Endothelial cell (in vitro differentiated cells): ENCODE measurements at regions not wholly inside any gene's neighbourhood (a gene's known extent, or its start where the extent isn't known, plus 50 kb on each side); places are given as distances from the start of the nearest gene placed in this dataset.

ENCODE experiments used
- DNase-seq: peaks from one replicate; pipeline ENCODE4 v3.0.0; 2021; ENCODE audit warnings: low spot score
- H3K27ac Mint-ChIP-seq: one replicate; pipeline ENCODE4 v1.8.0; 2021; ENCODE audit warnings: mixed read lengths, inconsistent platforms; ENCODE audit not compliant: unreplicated experiment
- H3K27me3 Mint-ChIP-seq: one replicate; pipeline ENCODE4 v1.8.0; 2021; ENCODE audit warnings: mild to moderate bottlenecking, moderate library complexity, mixed read lengths, inconsistent platforms; ENCODE audit not compliant: unreplicated experiment
- H3K36me3 Mint-ChIP-seq: one replicate; pipeline ENCODE4 v1.8.0; 2021; ENCODE audit warnings: mild to moderate bottlenecking, low read depth, mixed read lengths, inconsistent platforms; ENCODE audit not compliant: unreplicated experiment
- H3K4me1 Mint-ChIP-seq: one replicate; pipeline ENCODE4 v1.8.0; 2021; ENCODE audit warnings: mild to moderate bottlenecking, mixed read lengths, inconsistent platforms; ENCODE audit not compliant: unreplicated experiment
- H3K4me3 Mint-ChIP-seq: one replicate; pipeline ENCODE4 v1.8.0; 2021; ENCODE audit warnings: mild to moderate bottlenecking, mixed read lengths, inconsistent platforms; ENCODE audit not compliant: unreplicated experiment
- H3K9me3 Mint-ChIP-seq: one replicate; pipeline ENCODE4 v1.8.0; 2021; ENCODE audit warnings: mixed read lengths, inconsistent platforms; ENCODE audit not compliant: unreplicated experiment
- TF ChIP-seq, protein P1 (sequence below): fragments of 200-600 bp; sonication (generic); IDR thresholded peaks from one replicate; pipeline ENCODE4 v1.5.0; 2021; ENCODE audit warnings: antibody characterized with exemption; ENCODE audit not compliant: unreplicated experiment

- no peaks in the 10 kb centered on the region for H3K36me3 Mint-ChIP-seq
- H3K4me1 Mint-ChIP-seq: no peaks in the 10 kb centered on the region
- no peaks in the 10 kb centered on the region for H3K9me3 Mint-ChIP-seq
- DNase-seq: no peak
- H3K4me3 Mint-ChIP-seq: no peak overlapping the region
- H3K27ac Mint-ChIP-seq: no peak overlapping the region
- H3K27me3 Mint-ChIP-seq: no peaks in the 10 kb centered on the region
- TF ChIP-seq, protein P1, sequence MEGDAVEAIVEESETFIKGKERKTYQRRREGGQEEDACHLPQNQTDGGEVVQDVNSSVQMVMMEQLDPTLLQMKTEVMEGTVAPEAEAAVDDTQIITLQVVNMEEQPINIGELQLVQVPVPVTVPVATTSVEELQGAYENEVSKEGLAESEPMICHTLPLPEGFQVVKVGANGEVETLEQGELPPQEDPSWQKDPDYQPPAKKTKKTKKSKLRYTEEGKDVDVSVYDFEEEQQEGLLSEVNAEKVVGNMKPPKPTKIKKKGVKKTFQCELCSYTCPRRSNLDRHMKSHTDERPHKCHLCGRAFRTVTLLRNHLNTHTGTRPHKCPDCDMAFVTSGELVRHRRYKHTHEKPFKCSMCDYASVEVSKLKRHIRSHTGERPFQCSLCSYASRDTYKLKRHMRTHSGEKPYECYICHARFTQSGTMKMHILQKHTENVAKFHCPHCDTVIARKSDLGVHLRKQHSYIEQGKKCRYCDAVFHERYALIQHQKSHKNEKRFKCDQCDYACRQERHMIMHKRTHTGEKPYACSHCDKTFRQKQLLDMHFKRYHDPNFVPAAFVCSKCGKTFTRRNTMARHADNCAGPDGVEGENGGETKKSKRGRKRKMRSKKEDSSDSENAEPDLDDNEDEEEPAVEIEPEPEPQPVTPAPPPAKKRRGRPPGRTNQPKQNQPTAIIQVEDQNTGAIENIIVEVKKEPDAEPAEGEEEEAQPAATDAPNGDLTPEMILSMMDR: no peak
These were observed 182.9 kb upstream of the GRIN2B start for GRCh38 chr12:14164266-14164665.

DNA sequence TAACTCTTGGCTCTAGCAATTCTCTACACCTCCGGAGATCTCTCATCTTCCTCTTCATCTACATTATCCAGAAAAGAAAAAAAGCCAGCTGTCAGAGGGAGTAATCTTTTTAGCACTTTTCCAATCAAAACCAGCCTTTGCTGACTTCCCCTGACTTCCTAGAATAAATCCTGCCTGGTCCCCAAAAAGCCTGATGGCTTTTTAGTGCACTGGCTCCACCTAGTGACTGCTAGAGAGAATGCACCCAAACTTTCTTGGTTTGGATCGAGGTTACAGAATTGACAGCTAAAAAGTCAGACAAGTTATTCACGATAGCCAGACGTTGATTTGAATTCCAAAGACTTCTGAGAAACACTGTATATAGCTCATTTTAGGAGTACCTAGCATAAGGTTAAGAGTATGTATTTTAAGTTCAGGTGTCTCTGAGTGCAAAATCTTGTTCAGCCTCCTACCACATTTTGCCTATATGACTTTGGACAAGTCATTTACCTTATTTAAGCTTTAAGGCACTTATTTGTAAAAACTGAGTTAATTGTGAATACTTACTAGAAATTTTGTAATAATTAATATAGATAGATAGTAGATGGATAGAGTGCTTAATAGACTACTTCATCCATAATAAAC, 185.7 kb upstream of the GRIN2B start:
- TF ChIP-seq, protein P1: peak; percentile 93
- H3K4me1 Mint-ChIP-seq: no peaks in the 10 kb centered on the region
- H3K27ac Mint-ChIP-seq: no peak overlapping the region
- no peaks in the 10 kb centered on the region for H3K36me3 Mint-ChIP-seq
- DNase-seq: peak; percentile 64
- no peaks in the 10 kb centered on the region for H3K27me3 Mint-ChIP-seq
- no peaks in the 10 kb centered on the region for H3K9me3 Mint-ChIP-seq
- H3K4me3 Mint-ChIP-seq: no peak overlapping the region

- H3K27me3 Mint-ChIP-seq: no peaks in the 10 kb centered on the region
- no peaks in the 10 kb centered on the region for H3K4me1 Mint-ChIP-seq
- no peaks in the 10 kb centered on the region for H3K9me3 Mint-ChIP-seq
- no peak overlapping the region for H3K27ac Mint-ChIP-seq
- TF ChIP-seq, protein P1: no peak
- no peak for DNase-seq
- no peak overlapping the region for H3K4me3 Mint-ChIP-seq
- H3K36me3 Mint-ChIP-seq: no peaks in the 10 kb centered on the region
These were observed 187.9 kb upstream of the GRIN2B start for GRCh38 chr12:14169281-14169680.

GRCh38 chr12:14171106-14171505, 189.7 kb upstream of the GRIN2B start:
- TF ChIP-seq, protein P1: no peak
- no peaks in the 10 kb centered on the region for H3K36me3 Mint-ChIP-seq
- no peaks in the 10 kb centered on the region for H3K4me1 Mint-ChIP-seq
- no peak overlapping the region for H3K4me3 Mint-ChIP-seq
- no peaks in the 10 kb centered on the region for H3K27me3 Mint-ChIP-seq
- DNase-seq: no peak
- no peak overlapping the region for H3K27ac Mint-ChIP-seq
- H3K9me3 Mint-ChIP-seq: no peaks in the 10 kb centered on the region

GRCh38 chr12:14175206-14175605, 190.3 kb upstream of the ATF7IP start:
- no peak overlapping the region for H3K4me3 Mint-ChIP-seq
- H3K27ac Mint-ChIP-seq: no peak overlapping the region
- H3K4me1 Mint-ChIP-seq: no peaks in the 10 kb centered on the region
- peaks cover 1% of the 10 kb centered on the region for H3K27me3 Mint-ChIP-seq
- DNase-seq: no peak
- TF ChIP-seq, protein P1: no peak
- H3K9me3 Mint-ChIP-seq: no peaks in the 10 kb centered on the region
- H3K36me3 Mint-ChIP-seq: no peaks in the 10 kb centered on the region
